Ishikawa (cell line): ENCODE measurements at regions not wholly inside any gene's neighbourhood (a gene's known extent, or its start where the extent isn't known, plus 50 kb on each side); places are given as distances from the start of the nearest gene placed in this dataset.

Source experiments
- CEBPB ChIP-seq: IDR thresholded peaks from 2 replicates; pipeline ENCODE4 v1.6.1; 2012
- CREB1 ChIP-seq: IDR thresholded peaks from 2 replicates; pipeline ENCODE4 v1.6.1; 2012; ENCODE audit warnings: low read depth
- EGR1 ChIP-seq: IDR thresholded peaks from 2 replicates; pipeline ENCODE4 v1.6.1; 2012
- EP300 ChIP-seq: IDR thresholded peaks from 2 replicates; pipeline ENCODE4 v1.6.1; 2012; ENCODE audit warnings: borderline replicate concordance
- FOXM1 ChIP-seq: IDR thresholded peaks from 2 replicates; pipeline ENCODE4 v1.6.1; 2012; ENCODE audit warnings: low read depth, borderline replicate concordance
- NFIC ChIP-seq: IDR thresholded peaks from 2 replicates; pipeline ENCODE4 v1.6.1; 2012
- RAD21 ChIP-seq: IDR thresholded peaks from 2 replicates; pipeline ENCODE4 v1.6.1; 2012; ENCODE audit warnings: low read depth
- TAF1 ChIP-seq: IDR thresholded peaks from 2 replicates; pipeline ENCODE4 v1.6.1; 2012; ENCODE audit warnings: low read depth, mild to moderate bottlenecking
- TCF12 ChIP-seq: IDR thresholded peaks from 2 replicates; pipeline ENCODE4 v1.6.1; 2012; ENCODE audit warnings: low read depth
- TEAD4 ChIP-seq: IDR thresholded peaks from 2 replicates; pipeline ENCODE4 v1.6.1; 2012
- YY1 ChIP-seq: IDR thresholded peaks from 2 replicates; pipeline ENCODE4 v1.6.1; 2012; ENCODE audit warnings: low read depth
- ZBTB7A ChIP-seq: IDR thresholded peaks from 2 replicates; pipeline ENCODE4 v1.6.1; 2012; ENCODE audit warnings: low read depth
- TF ChIP-seq, protein P1 (sequence below): IDR thresholded peaks from 2 replicates; pipeline ENCODE4 v1.6.1; 2012
- TF ChIP-seq, protein P2 (sequence below): IDR thresholded peaks from 2 replicates; pipeline ENCODE4 v1.6.1; 2012
- TF ChIP-seq, protein P3 (sequence below): IDR thresholded peaks from 2 replicates; pipeline ENCODE4 v1.6.1; 2012; ENCODE audit warnings: low read depth, mild to moderate bottlenecking

DNA sequence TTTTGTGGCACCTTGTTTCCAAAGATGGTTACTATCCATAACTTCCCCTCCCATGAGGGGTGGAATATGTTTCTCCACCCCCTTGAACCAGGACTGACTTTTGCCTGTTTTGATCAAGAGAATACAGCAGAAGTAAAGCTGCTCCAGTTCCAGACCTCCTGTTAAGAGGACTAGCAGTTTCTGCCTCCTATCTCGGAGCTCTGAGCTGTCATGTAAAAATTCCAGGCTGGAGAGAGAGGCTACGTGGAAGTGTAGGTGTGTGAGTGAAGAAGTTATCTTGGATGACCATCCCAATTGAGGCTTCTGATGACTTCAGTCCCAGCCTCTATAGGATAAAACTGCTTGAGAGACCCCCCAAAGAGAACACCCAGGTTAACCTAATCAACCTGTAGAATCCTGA, 511.7 kb upstream of the IMPG1 start:
- TF ChIP-seq EP300, result no peak
- no peak for TF ChIP-seq NFIC
- no peak for TF ChIP-seq TEAD4
- TF ChIP-seq, protein P1, sequence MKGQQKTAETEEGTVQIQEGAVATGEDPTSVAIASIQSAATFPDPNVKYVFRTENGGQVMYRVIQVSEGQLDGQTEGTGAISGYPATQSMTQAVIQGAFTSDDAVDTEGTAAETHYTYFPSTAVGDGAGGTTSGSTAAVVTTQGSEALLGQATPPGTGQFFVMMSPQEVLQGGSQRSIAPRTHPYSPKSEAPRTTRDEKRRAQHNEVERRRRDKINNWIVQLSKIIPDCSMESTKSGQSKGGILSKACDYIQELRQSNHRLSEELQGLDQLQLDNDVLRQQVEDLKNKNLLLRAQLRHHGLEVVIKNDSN, result no peak
- TF ChIP-seq RAD21, result no peak
- TF ChIP-seq CREB1, result no peak
- TF ChIP-seq ZBTB7A, result no peak
- no peak for TF ChIP-seq CEBPB
- TF ChIP-seq, protein P2, sequence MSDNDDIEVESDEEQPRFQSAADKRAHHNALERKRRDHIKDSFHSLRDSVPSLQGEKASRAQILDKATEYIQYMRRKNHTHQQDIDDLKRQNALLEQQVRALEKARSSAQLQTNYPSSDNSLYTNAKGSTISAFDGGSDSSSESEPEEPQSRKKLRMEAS, result no peak
- TF ChIP-seq FOXM1, result no peak
- TF ChIP-seq TCF12, result no peak
- TF ChIP-seq, protein P3, sequence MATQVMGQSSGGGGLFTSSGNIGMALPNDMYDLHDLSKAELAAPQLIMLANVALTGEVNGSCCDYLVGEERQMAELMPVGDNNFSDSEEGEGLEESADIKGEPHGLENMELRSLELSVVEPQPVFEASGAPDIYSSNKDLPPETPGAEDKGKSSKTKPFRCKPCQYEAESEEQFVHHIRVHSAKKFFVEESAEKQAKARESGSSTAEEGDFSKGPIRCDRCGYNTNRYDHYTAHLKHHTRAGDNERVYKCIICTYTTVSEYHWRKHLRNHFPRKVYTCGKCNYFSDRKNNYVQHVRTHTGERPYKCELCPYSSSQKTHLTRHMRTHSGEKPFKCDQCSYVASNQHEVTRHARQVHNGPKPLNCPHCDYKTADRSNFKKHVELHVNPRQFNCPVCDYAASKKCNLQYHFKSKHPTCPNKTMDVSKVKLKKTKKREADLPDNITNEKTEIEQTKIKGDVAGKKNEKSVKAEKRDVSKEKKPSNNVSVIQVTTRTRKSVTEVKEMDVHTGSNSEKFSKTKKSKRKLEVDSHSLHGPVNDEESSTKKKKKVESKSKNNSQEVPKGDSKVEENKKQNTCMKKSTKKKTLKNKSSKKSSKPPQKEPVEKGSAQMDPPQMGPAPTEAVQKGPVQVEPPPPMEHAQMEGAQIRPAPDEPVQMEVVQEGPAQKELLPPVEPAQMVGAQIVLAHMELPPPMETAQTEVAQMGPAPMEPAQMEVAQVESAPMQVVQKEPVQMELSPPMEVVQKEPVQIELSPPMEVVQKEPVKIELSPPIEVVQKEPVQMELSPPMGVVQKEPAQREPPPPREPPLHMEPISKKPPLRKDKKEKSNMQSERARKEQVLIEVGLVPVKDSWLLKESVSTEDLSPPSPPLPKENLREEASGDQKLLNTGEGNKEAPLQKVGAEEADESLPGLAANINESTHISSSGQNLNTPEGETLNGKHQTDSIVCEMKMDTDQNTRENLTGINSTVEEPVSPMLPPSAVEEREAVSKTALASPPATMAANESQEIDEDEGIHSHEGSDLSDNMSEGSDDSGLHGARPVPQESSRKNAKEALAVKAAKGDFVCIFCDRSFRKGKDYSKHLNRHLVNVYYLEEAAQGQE, result no peak
- no peak for TF ChIP-seq EGR1
- TF ChIP-seq TAF1, result no peak
- no peak for TF ChIP-seq YY1

DNA sequence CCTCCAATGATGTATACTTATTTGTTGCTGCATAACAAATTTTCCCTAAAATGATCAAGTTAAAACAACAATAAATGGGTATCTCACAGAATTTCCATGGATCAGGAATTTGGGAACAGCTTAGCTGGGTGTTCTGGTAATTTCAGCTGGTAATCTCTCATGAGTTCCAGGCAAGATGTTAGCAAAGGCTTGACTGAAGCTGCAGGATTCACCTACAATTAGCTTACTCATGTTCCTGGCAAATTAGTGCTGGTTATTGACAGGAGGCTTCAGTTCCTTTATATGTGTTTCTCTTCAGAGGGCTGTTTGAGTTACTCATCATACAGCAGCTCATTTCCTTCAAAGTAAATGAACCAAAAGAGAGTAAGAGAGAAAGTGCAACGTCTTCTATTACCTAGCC, 506.3 kb upstream of the IMPG1 start:
- TF ChIP-seq TAF1 (no peak), CREB1 (no peak), EP300 (no peak), NFIC (no peak), FOXM1 (no peak), YY1 (no peak), CEBPB (no peak), EGR1 (no peak), ZBTB7A (no peak), TEAD4 (no peak), RAD21 (no peak), TCF12 (no peak)
- TF ChIP-seq, protein P1, result no peak
- TF ChIP-seq, protein P3, result no peak
- TF ChIP-seq, protein P2, result no peak

DNA sequence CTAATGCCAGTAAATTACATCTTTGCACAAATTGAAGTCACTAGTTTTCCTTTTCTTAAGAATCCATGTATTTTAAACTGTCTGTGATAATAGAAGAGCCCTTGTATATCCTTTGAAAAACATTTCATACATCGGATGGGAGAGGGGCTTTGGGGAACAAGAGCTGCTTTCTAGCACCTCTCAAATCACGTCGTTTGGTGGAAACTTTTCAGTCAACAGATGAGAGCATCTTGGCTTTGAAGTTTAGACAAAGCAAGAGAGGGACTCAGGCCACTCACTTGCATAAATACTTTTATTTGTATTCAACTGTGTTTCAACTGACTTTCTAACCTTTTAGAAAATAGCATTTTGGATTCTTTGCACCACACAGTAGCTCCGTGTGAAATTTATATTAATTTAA, 502.3 kb upstream of the IMPG1 start:
- TF ChIP-seq ZBTB7A, result no peak
- no peak for TF ChIP-seq TEAD4

DNA sequence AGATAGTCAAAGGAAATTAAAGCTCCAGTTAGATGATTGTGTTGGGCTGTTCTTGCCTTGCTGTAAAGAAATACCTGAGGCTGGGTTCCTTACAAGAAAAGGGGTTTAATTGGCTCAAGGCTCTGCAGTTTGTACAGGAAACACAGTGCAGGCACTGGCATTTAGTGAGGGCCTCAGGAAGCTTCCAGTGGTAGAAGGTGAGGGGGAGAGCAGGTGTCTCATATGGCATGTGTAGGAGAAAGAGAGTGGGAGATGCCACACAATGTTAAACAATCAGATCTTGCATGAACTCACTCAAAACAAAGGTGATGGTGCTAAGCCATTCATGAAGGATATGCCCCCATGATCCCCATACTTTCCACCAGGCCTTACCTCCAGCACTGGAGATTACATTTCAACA, 493.5 kb upstream of the IMPG1 start:
- no peak for TF ChIP-seq EP300
- TF ChIP-seq EGR1, result no peak
- TF ChIP-seq TCF12, result no peak
- TF ChIP-seq, protein P2, result no peak
- TF ChIP-seq CEBPB, result no peak
- TF ChIP-seq YY1, result no peak
- TF ChIP-seq RAD21, result no peak
- TF ChIP-seq FOXM1, result no peak
- TF ChIP-seq, protein P1, result no peak
- TF ChIP-seq ZBTB7A, result no peak
- no peak for TF ChIP-seq TAF1
- TF ChIP-seq TEAD4, result no peak
- no peak for TF ChIP-seq NFIC
- TF ChIP-seq, protein P3, result no peak
- TF ChIP-seq CREB1, result no peak
